ENCODE measurements at regions not wholly inside any gene's neighbourhood (a gene's known extent, or its start where the extent isn't known, plus 50 kb on each side); places are given as distances from the start of the nearest gene placed in this dataset.

GRCh38 chr9:28956116-28956880, 1383.0 kb upstream of the C9orf72 start:
- POLR2A ChIA-PET (ENCODE audit: unreplicated experiment) = no interaction called here
- H3F3A ChIP-seq (ENCODE audit: insufficient read depth, low read depth) = no peaks in the 10 kb centered on the region
- no peak overlapping the region for H3K4me3 ChIP-seq
- intact Hi-C loops (cut with micrococcal nuclease; ENCODE audit: unreplicated experiment) = no loop called here
- no peak for TF ChIP-seq EZH2 (IDR thresholded peaks at IDR 0.05; ENCODE audit: low read depth)
- no peak for TF ChIP-seq CTCF (conservative IDR thresholded peaks at IDR 0.05)
- H3K9me2 ChIP-seq (ENCODE audit: insufficient read depth) = no peaks in the 10 kb centered on the region
- H3K79me2 ChIP-seq (ENCODE audit: low read depth) = no peaks in the 10 kb centered on the region
- no peak overlapping the region for H3K4me2 ChIP-seq
- DNase-seq = no peak
- H2AFZ ChIP-seq = no peak overlapping the region
- H3K27me3 ChIP-seq (ENCODE audit: insufficient read depth, low read depth) = no peaks in the 10 kb centered on the region
- H3K9me3 ChIP-seq (ENCODE audit: insufficient read depth, low read depth) = no peaks in the 10 kb centered on the region
- H3K36me3 ChIP-seq (ENCODE audit: low read depth) = no peaks in the 10 kb centered on the region
- H3K27ac ChIP-seq = no peak overlapping the region
- CTCF ChIA-PET = no interaction called here
- BruUV-seq (replicated peaks) = no TSS peak
- no peaks in the 10 kb centered on the region for H3K4me1 ChIP-seq (replicated peaks; ENCODE audit: insufficient read depth)
- no peaks in the 10 kb centered on the region for H4K20me1 ChIP-seq (ENCODE audit: insufficient read depth)

- intact Hi-C loops (cut with micrococcal nuclease; ENCODE audit: unreplicated experiment) = no loop called here
- Histone ChIP-seq H2AFZ (no peak overlapping the region), H3K4me2 (no peak overlapping the region), H4K20me1 (ENCODE audit: insufficient read depth) (no peaks in the 10 kb centered on the region), H3K27ac (no peak overlapping the region), H3K9me3 (ENCODE audit: insufficient read depth, low read depth) (no peaks in the 10 kb centered on the region), H3F3A (ENCODE audit: insufficient read depth, low read depth) (no peaks in the 10 kb centered on the region), H3K79me2 (ENCODE audit: low read depth) (no peaks in the 10 kb centered on the region), H3K9me2 (ENCODE audit: insufficient read depth) (no peaks in the 10 kb centered on the region), H3K36me3 (ENCODE audit: low read depth) (no peaks in the 10 kb centered on the region), H3K27me3 (ENCODE audit: insufficient read depth, low read depth) (no peaks in the 10 kb centered on the region), H3K4me1 (replicated peaks; ENCODE audit: insufficient read depth) (no peaks in the 10 kb centered on the region), H3K4me3 (no peak overlapping the region)
- ChIA-PET POLR2A (ENCODE audit: unreplicated experiment) (no interaction called here), CTCF (no interaction called here)
- DNase-seq = no peak
- BruUV-seq (replicated peaks) = no TSS peak
- TF ChIP-seq CTCF (conservative IDR thresholded peaks at IDR 0.05) (no peak), EZH2 (IDR thresholded peaks at IDR 0.05; ENCODE audit: low read depth) (no peak)
Measured at GRCh38 chr9:28960602-28961001, 1387.3 kb upstream of the C9orf72 start.

GRCh38 chr9:28961623-28962022, 1388.3 kb upstream of the C9orf72 start:
- POLR2A ChIA-PET (ENCODE audit: unreplicated experiment) = no interaction called here
- Histone ChIP-seq H3K9me2 (ENCODE audit: insufficient read depth) (no peaks in the 10 kb centered on the region), H3K79me2 (ENCODE audit: low read depth) (no peaks in the 10 kb centered on the region), H3K4me1 (replicated peaks; ENCODE audit: insufficient read depth) (no peaks in the 10 kb centered on the region), H2AFZ (no peak overlapping the region), H3K4me2 (no peak overlapping the region), H3F3A (ENCODE audit: insufficient read depth, low read depth) (no peaks in the 10 kb centered on the region), H3K9me3 (ENCODE audit: insufficient read depth, low read depth) (no peaks in the 10 kb centered on the region), H4K20me1 (ENCODE audit: insufficient read depth) (no peaks in the 10 kb centered on the region), H3K4me3 (no peak overlapping the region), H3K27ac (no peak overlapping the region), H3K27me3 (ENCODE audit: insufficient read depth, low read depth) (no peaks in the 10 kb centered on the region), H3K36me3 (ENCODE audit: low read depth) (no peaks in the 10 kb centered on the region)
- BruUV-seq (replicated peaks) = no TSS peak
- no peak for TF ChIP-seq EZH2 (IDR thresholded peaks at IDR 0.05; ENCODE audit: low read depth)
- intact Hi-C loops (cut with micrococcal nuclease; ENCODE audit: unreplicated experiment) = no loop called here
- CTCF ChIA-PET = no interaction called here
- no peak for DNase-seq

- H3K4me1 ChIP-seq (replicated peaks; ENCODE audit: insufficient read depth) = no peaks in the 10 kb centered on the region
- H3K4me3 ChIP-seq = no peak overlapping the region
- TF ChIP-seq EZH2 (IDR thresholded peaks at IDR 0.05; ENCODE audit: low read depth) (no peak), CTCF (conservative IDR thresholded peaks at IDR 0.05) (no peak)
- H3F3A ChIP-seq (ENCODE audit: insufficient read depth, low read depth) = no peaks in the 10 kb centered on the region
- POLR2A ChIA-PET (ENCODE audit: unreplicated experiment) = no interaction called here
- no peak overlapping the region for H3K27ac ChIP-seq
- H3K9me3 ChIP-seq (ENCODE audit: insufficient read depth, low read depth) = no peaks in the 10 kb centered on the region
- no peaks in the 10 kb centered on the region for H4K20me1 ChIP-seq (ENCODE audit: insufficient read depth)
- no peak overlapping the region for H3K4me2 ChIP-seq
- intact Hi-C loops (cut with micrococcal nuclease; ENCODE audit: unreplicated experiment) = no loop called here
- H3K27me3 ChIP-seq (ENCODE audit: insufficient read depth, low read depth) = no peaks in the 10 kb centered on the region
- no peaks in the 10 kb centered on the region for H3K9me2 ChIP-seq (ENCODE audit: insufficient read depth)
- BruUV-seq (replicated peaks) = no TSS peak
- H3K36me3 ChIP-seq (ENCODE audit: low read depth) = no peaks in the 10 kb centered on the region
- DNase-seq = no peak
- no peak overlapping the region for H2AFZ ChIP-seq
- CTCF ChIA-PET = no interaction called here
- no peaks in the 10 kb centered on the region for H3K79me2 ChIP-seq (ENCODE audit: low read depth)
Measured at GRCh38 chr9:28967226-28967625, 1393.9 kb upstream of the C9orf72 start.

Measured in PC-9 (cell line).